SK-N-SH (cell line): ENCODE measurements at regions not wholly inside any gene's neighbourhood (a gene's known extent, or its start where the extent isn't known, plus 50 kb on each side); places are given as distances from the start of the nearest gene placed in this dataset.

ENCODE experiments used
- CTCF ChIA-PET: fragments of 300-600, 350-600 bp; formaldehyde crosslinking; extraction: SDS; loops from one replicate; lab custom pipeline; 2021; lab: Yijun Ruan, JAX
- POLR2A ChIA-PET: fragments of 350-600 bp; sonication (Branson Sonifier 250); formaldehyde crosslinking; extraction: SDS; loops from one replicate; lab custom pipeline; 2020; ENCODE audit warnings: antibody characterized with exemption, inconsistent platforms; lab: Yijun Ruan, JAX
- DNase-seq: peaks from one replicate; pipeline ENCODE4 v3.0.0; 2012
- H2AFZ ChIP-seq: fragments of 200-600 bp; sonication (generic); 2 replicates; pipeline ENCODE4 v1.8.1; 2016; ENCODE audit warnings: antibody characterized with exemption, mild to moderate bottlenecking, low read depth
- H3F3A ChIP-seq: fragments of 200-600 bp; sonication (generic); replicated peaks from 2 replicates; pipeline ENCODE3; 2016; ENCODE audit warnings: antibody characterized with exemption, mild to moderate bottlenecking; ENCODE audit not compliant: insufficient read depth
- H3K27ac ChIP-seq, 2 experiments: fragments of 200-500 bp in 1 of 2; fragments of 200-600 bp in 1 of 2; sonication (Bioruptor generic) in 1 of 2; sonication (generic), shearing (Covaris generic) in 1 of 2; 2 replicates each; pipeline versions ENCODE4 v1.5.1 to v1.6.1; 2014 to 2016; ENCODE audit warnings: low read depth in 2 of 2, inconsistent platforms in 1 of 2, low read length in 1 of 2, mild to moderate bottlenecking in 1 of 2, mixed read lengths in 1 of 2
- H3K27me3 ChIP-seq: fragments of 200-600 bp; sonication (generic), shearing (Covaris generic); 2 replicates; pipeline ENCODE4 v1.6.1; 2016; ENCODE audit warnings: mixed run types; ENCODE audit not compliant: insufficient read depth
- H3K36me3 ChIP-seq, 2 experiments: fragments of 200-500 bp in 1 of 2; fragments of 200-600 bp in 1 of 2; sonication (Bioruptor generic) in 1 of 2; sonication (generic) in 1 of 2; replicated peaks in 1 of 2; 2 replicates each; pipeline versions ENCODE3 to v1.5.1; 2014 to 2016; ENCODE audit warnings: low read length in 1 of 2, mild to moderate bottlenecking in 1 of 2; ENCODE audit not compliant: insufficient read depth in 2 of 2, control insufficient read depth in 1 of 2
- H3K4me1 ChIP-seq, 2 experiments: fragments of 200-500 bp in 1 of 2; fragments of 200-600 bp in 1 of 2; sonication (Bioruptor generic) in 1 of 2; sonication (generic), shearing (Covaris generic) in 1 of 2; 2 replicates each; pipeline versions ENCODE4 v1.5.1 to v1.6.1; 2014 to 2016; ENCODE audit warnings: low read depth in 1 of 2, low read length in 1 of 2, mixed run types in 1 of 2; ENCODE audit not compliant: insufficient read depth in 2 of 2, control insufficient read depth in 1 of 2
- H3K4me2 ChIP-seq: fragments of 200-600 bp; sonication (generic), shearing (Covaris generic); 2 replicates; pipeline ENCODE4 v1.6.1; 2017; ENCODE audit warnings: mixed run types
- H3K4me3 ChIP-seq, 2 experiments: fragments of 200-500 bp in 1 of 2; fragments of 200-600 bp in 1 of 2; sonication (Bioruptor generic) in 1 of 2; sonication (generic), shearing (Covaris generic) in 1 of 2; 2 replicates each; pipeline versions ENCODE4 v1.5.1 to v1.8.1; 2014 to 2016; ENCODE audit warnings: low read depth in 2 of 2, inconsistent platforms in 1 of 2, low read length in 1 of 2, mild to moderate bottlenecking in 1 of 2, mixed read lengths in 1 of 2, moderate library complexity in 1 of 2
- H3K79me2 ChIP-seq: fragments of 200-600 bp; sonication (generic); 2 replicates; pipeline ENCODE4 v1.8.1; 2017; ENCODE audit warnings: mild to moderate bottlenecking; ENCODE audit not compliant: insufficient read depth
- H3K9ac ChIP-seq: fragments of 200-600 bp; sonication (generic); 2 replicates; pipeline ENCODE4 v1.6.1; 2017; ENCODE audit warnings: mixed run types
- H3K9me2 ChIP-seq: fragments of 200-600 bp; sonication (generic); 2 replicates; pipeline ENCODE4 v1.6.1; 2017; ENCODE audit warnings: mixed run types
- H3K9me3 ChIP-seq: fragments of 200-600 bp; sonication (generic); 2 replicates; pipeline ENCODE4 v1.6.1; 2017; ENCODE audit warnings: mixed run types, mild to moderate bottlenecking, moderate library complexity
- H4K20me1 ChIP-seq: fragments of 200-600 bp; sonication (generic); 2 replicates; pipeline ENCODE4 v1.6.1; 2017; ENCODE audit warnings: mild to moderate bottlenecking, mixed run types; ENCODE audit not compliant: insufficient read depth
- CHD2 ChIP-seq: fragments of 150-350 bp; IDR thresholded peaks from 2 replicates; pipeline ENCODE4 v1.6.1; 2018; ENCODE audit warnings: low read length; ENCODE audit not compliant: partially characterized antibody
- CTCF ChIP-seq: fragments of 200-600 bp; sonication (generic); IDR thresholded peaks from 2 replicates; pipeline ENCODE4 v1.6.1; 2017; ENCODE audit warnings: antibody characterized with exemption, mild to moderate bottlenecking, moderate library complexity
- ELF1 ChIP-seq: IDR thresholded peaks from 2 replicates; pipeline ENCODE4 v1.4.0; 2012
- EP300 ChIP-seq, 2 experiments: IDR thresholded peaks; 2 replicates each; pipeline versions ENCODE4 v1.4.0 to v1.6.1; 2012; ENCODE audit warnings: borderline replicate concordance in 1 of 2, low read depth in 1 of 2, low read length in 1 of 2
- FOXM1 ChIP-seq: IDR thresholded peaks from 2 replicates; pipeline ENCODE4 v1.4.0; 2012; ENCODE audit warnings: low read depth, mild to moderate bottlenecking
- JUND ChIP-seq: IDR thresholded peaks from 2 replicates; pipeline ENCODE4 v1.4.0; 2012
- NFIC ChIP-seq: IDR thresholded peaks from 2 replicates; pipeline ENCODE4 v1.4.0; 2012; ENCODE audit warnings: borderline replicate concordance
- RAD21 ChIP-seq: IDR thresholded peaks from 2 replicates; pipeline ENCODE4 v1.6.1; 2012; ENCODE audit warnings: mild to moderate bottlenecking, low read length
- RCOR1 ChIP-seq: fragments of 150-350 bp; IDR thresholded peaks from 2 replicates; pipeline ENCODE4 v1.6.1; 2017; ENCODE audit warnings: antibody characterized with exemption, low read length
- REST ChIP-seq: IDR thresholded peaks from 2 replicates; pipeline ENCODE4 v1.6.1; 2012; ENCODE audit warnings: mild to moderate bottlenecking, low read depth, low read length, moderate library complexity
- RFX5 ChIP-seq: IDR thresholded peaks from 2 replicates; pipeline ENCODE4 v1.6.1; 2012; ENCODE audit warnings: mild to moderate bottlenecking, improper control_type of control experiment, low read length
- RXRA ChIP-seq: IDR thresholded peaks from 2 replicates; pipeline ENCODE4 v1.4.0; 2012; ENCODE audit warnings: low read depth, mild to moderate bottlenecking, borderline replicate concordance
- SMC3 ChIP-seq: IDR thresholded peaks from 2 replicates; pipeline ENCODE4 v1.6.1; 2012; ENCODE audit warnings: low read depth, low read length, improper control_type of control experiment
- TEAD4 ChIP-seq: IDR thresholded peaks from 2 replicates; pipeline ENCODE4 v1.4.0; 2012; ENCODE audit warnings: mild to moderate bottlenecking, borderline replicate concordance; ENCODE audit not compliant: insufficient read depth
- YY1 ChIP-seq: IDR thresholded peaks from 2 replicates; pipeline ENCODE4 v1.4.0; 2012; ENCODE audit warnings: low read depth, mild to moderate bottlenecking
- WGBS: methylation state at CpG from one replicate; pipeline ENCODE4 v1.1.6; 2017; ENCODE audit warnings: low lambda C conversion rate; 5-methylcytosine and 5-hydroxymethylcytosine counted together

- Histone ChIP-seq H3K27me3 (no peaks in the 10 kb centered on the region), H3K79me2 (no peaks in the 10 kb centered on the region), H3F3A (no peaks in the 10 kb centered on the region), H3K4me3 (no peak overlapping the region), H3K9me3 (no peaks in the 10 kb centered on the region), H2AFZ (no peak overlapping the region), H4K20me1 (no peaks in the 10 kb centered on the region), H3K9ac (no peak overlapping the region), H3K36me3 (no peaks in the 10 kb centered on the region), H3K4me1 (peaks cover 0 to 3% of the 10 kb centered on the region in 2 experiments; a peak in 1 of 4 replicates), H3K9me2 (no peaks in the 10 kb centered on the region), H3K4me2 (no peak overlapping the region), H3K27ac (no peak overlapping the region)
- WGBS = 48% methylated on average over 5 of the region's 5 CpGs
- ChIA-PET CTCF (no interaction called here), POLR2A (no interaction called here)
- no peak for DNase-seq
- TF ChIP-seq RAD21 (no peak), CHD2 (no peak), EP300 (IDR thresholded peaks at IDR 0.05; ENCODE audit: borderline replicate concordance in 1 of 2, low read depth in 1 of 2, low read length in 1 of 2) (no peak), TEAD4 (no peak), FOXM1 (no peak), NFIC (no peak), REST (no peak), CTCF (no peak), ELF1 (no peak), YY1 (no peak), RXRA (no peak), RFX5 (no peak), RCOR1 (no peak), JUND (no peak), SMC3 (no peak)
Measured at GRCh38 chr2:122856696-122857095, 1101.2 kb downstream of the TSN start.
